ENCODE measurements at regions not wholly inside any gene's neighbourhood (a gene's known extent, or its start where the extent isn't known, plus 50 kb on each side); places are given as distances from the start of the nearest gene placed in this dataset.

DNA sequence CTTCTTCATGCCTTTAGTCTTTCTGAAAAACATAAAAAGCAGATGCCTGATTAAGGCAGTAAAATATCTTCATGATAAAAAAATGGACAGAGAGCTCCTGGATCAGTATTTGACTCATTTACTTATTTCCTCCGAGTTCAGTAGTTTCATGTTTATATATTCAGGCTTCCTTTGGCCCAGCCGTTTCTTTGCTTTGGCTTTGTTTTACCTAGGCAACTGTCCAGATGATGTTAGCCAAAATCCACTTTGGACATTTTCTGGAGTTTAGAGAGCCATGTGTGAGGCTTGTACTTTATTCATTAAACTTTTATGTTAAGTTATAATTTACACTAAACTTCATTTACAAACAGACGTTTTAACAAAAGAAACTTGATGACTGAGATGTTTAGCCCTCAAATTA is 307.1 kb upstream of the RSPO3 start:
- in situ Hi-C loops (cut with HindIII; ENCODE audit: low pct_unique_long_range_greater_than_20kb, low sequenced_read_pairs), result no loop called here

GRCh38 chr6:126812010-126812409 is 306.5 kb upstream of the RSPO3 start:
- in situ Hi-C loops (cut with HindIII; ENCODE audit: low pct_unique_long_range_greater_than_20kb, low sequenced_read_pairs), result no loop called here
- DNase-seq (ENCODE audit: low read depth, low spot score), result no peak

More for the DNA sequence above, 307.1 kb upstream of the RSPO3 start:
- no peak for DNase-seq (ENCODE audit: low read depth, low spot score)

- no peak for DNase-seq (ENCODE audit: low read depth, low spot score)
- in situ Hi-C loops (cut with HindIII; ENCODE audit: low pct_unique_long_range_greater_than_20kb, low sequenced_read_pairs), result no loop called here
Measured at GRCh38 chr6:126812651-126813050, 305.8 kb upstream of the RSPO3 start.

- no peak for DNase-seq (ENCODE audit: low read depth, low spot score)
- in situ Hi-C loops (cut with HindIII; ENCODE audit: low pct_unique_long_range_greater_than_20kb, low sequenced_read_pairs), result no loop called here
Measured at GRCh38 chr6:126820634-126821033, 297.8 kb upstream of the RSPO3 start.

DNA sequence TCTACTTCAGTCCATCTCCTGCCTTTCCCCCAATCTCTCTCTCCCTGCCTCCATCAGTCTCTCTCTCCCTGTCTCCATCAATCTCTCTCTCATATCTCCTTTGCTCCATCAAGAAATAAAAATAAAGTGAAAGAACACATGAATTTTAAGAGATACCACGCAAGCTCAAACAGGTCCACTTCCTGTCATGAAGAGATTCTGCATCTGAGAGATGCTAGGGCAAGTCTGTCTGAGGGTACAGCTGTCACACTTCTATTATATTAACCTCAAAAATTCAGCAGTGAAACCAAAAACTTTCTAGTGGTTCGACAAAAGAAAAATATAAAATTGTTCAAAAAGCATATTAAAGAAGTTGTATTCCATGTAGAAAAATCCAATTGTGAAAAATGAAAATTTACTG is 296.8 kb upstream of the RSPO3 start:
- no peak for DNase-seq (ENCODE audit: low read depth, low spot score)
- in situ Hi-C loops (cut with HindIII; ENCODE audit: low pct_unique_long_range_greater_than_20kb, low sequenced_read_pairs), result no loop called here

GRCh38 chr6:126824226-126824625 is 294.2 kb upstream of the RSPO3 start:
- no peak for DNase-seq (ENCODE audit: low read depth, low spot score)
- in situ Hi-C loops (cut with HindIII; ENCODE audit: low pct_unique_long_range_greater_than_20kb, low sequenced_read_pairs), result no loop called here

GRCh38 chr6:126824815-126825214 is 293.7 kb upstream of the RSPO3 start:
- no peak for DNase-seq (ENCODE audit: low read depth, low spot score)
- in situ Hi-C loops (cut with HindIII; ENCODE audit: low pct_unique_long_range_greater_than_20kb, low sequenced_read_pairs), result no loop called here

GRCh38 chr6:126826166-126826714 is 292.2 kb upstream of the RSPO3 start:
- in situ Hi-C loops (cut with HindIII; ENCODE audit: low pct_unique_long_range_greater_than_20kb, low sequenced_read_pairs), result no loop called here
- DNase-seq (ENCODE audit: low read depth, low spot score), result no peak

GRCh38 chr6:126831461-126831860 is 287.0 kb upstream of the RSPO3 start:
- no peak for DNase-seq (ENCODE audit: low read depth, low spot score)
- in situ Hi-C loops (cut with HindIII; ENCODE audit: low pct_unique_long_range_greater_than_20kb, low sequenced_read_pairs), result no loop called here

- no peak for DNase-seq (ENCODE audit: low read depth, low spot score)
- in situ Hi-C loops (cut with HindIII; ENCODE audit: low pct_unique_long_range_greater_than_20kb, low sequenced_read_pairs), result no loop called here
Measured at GRCh38 chr6:126842769-126843168, 275.7 kb upstream of the RSPO3 start.

- DNase-seq (ENCODE audit: low read depth, low spot score), result no peak
- in situ Hi-C loops (cut with HindIII; ENCODE audit: low pct_unique_long_range_greater_than_20kb, low sequenced_read_pairs), result no loop called here
Measured at GRCh38 chr6:126848119-126848518, 270.4 kb upstream of the RSPO3 start.

DNA sequence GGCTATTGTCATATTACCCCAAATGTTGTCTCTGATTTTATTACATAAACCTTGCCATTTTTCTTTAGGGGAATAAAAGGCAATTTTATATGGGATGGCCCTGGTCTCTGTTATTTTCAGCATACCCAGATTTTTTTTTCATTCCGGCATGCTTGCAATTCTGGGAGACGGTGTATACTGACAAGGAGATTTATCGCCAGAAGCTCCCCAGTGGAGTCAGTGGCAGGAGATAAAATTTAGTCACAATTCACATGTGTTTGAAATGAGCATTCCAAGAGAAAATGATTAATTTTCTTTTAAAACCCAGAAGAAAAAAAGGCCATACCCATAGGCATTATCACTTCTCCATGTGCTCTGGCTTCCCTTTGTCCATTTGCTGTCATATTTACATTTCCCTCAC is 250.8 kb upstream of the RSPO3 start:
- no peak for DNase-seq (ENCODE audit: low read depth, low spot score)
- in situ Hi-C loops (cut with HindIII; ENCODE audit: low pct_unique_long_range_greater_than_20kb, low sequenced_read_pairs), result no loop called here

- DNase-seq (ENCODE audit: low read depth, low spot score), result no peak
- in situ Hi-C loops (cut with HindIII; ENCODE audit: low pct_unique_long_range_greater_than_20kb, low sequenced_read_pairs), result no loop called here
Measured at GRCh38 chr6:126873351-126873750, 245.1 kb upstream of the RSPO3 start.

GRCh38 chr6:126873791-126874190 is 244.7 kb upstream of the RSPO3 start:
- DNase-seq (ENCODE audit: low read depth, low spot score), result no peak
- in situ Hi-C loops (cut with HindIII; ENCODE audit: low pct_unique_long_range_greater_than_20kb, low sequenced_read_pairs), result no loop called here

- in situ Hi-C loops (cut with HindIII; ENCODE audit: low pct_unique_long_range_greater_than_20kb, low sequenced_read_pairs), result no loop called here
- no peak for DNase-seq (ENCODE audit: low read depth, low spot score)
Measured at GRCh38 chr6:126876446-126876845, 242.0 kb upstream of the RSPO3 start.

GRCh38 chr6:126880964-126881363 is 237.5 kb upstream of the RSPO3 start:
- no peak for DNase-seq (ENCODE audit: low read depth, low spot score)
- in situ Hi-C loops (cut with HindIII; ENCODE audit: low pct_unique_long_range_greater_than_20kb, low sequenced_read_pairs), result no loop called here

DNA sequence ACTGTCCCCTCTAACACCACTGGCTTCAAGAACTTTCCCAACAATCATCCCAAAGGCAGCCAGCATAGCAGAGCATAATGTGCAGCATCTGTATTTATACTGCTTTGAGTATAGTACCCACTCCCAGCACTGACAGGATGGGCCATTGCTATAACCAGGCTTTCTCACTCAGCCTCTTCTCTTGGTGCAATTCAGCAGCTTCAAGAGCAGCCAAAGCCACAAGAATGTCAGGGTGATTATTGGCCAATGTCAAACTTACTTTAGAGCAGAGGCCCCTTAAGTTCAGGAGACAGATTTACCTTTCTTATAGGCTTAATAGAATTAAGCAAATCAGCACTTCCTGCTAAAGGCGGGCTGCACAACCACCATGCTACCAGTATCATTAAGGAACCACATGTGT is 232.4 kb upstream of the RSPO3 start:
- DNase-seq (ENCODE audit: low read depth, low spot score), result no peak
- in situ Hi-C loops (cut with HindIII; ENCODE audit: low pct_unique_long_range_greater_than_20kb, low sequenced_read_pairs), result no loop called here

DNA sequence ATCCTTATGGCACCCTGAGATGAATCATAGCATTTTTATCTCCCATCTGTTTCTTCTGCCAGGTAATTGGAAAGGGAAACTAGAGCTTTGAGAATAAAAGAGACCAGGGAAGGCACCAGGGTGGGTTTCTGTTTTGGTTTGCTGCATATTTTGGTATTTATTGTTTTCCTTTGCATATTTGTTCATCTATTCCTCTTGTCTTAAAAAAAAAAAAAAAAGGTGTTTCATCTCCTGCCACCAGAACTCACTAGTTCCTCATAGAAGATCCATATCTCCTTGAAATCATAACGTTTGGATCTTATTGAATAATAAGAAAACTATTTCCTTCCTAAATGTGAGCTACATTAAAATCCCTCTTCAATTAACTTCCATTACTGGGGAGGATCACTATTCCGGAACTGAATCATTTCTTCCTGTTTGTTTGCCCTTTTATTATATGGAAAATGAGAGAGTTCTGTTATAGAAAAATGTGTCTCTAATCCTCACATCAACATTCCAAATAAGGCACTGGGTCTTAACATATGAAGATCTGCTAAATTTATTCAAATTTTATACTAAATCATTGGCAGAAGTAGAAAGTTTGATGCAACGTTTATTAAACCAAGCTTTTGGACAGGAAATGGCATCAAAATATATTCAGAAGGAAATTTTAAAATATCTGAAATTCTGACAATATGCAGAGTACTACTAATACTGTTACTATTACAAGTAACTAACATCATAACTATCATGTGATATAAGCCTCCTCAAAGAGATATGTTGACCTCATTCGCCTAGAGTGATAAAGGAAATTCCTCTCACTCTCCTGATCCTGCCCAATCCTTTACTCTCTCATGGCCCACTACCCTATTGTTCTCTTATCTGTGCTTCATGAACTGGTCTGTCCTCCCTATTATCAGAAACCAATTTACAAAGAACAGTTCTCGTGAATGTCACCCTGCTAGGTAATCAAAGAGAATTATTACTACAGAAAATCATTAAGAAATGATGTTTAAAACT is 229.4 kb upstream of the RSPO3 start:
- DNase-seq (ENCODE audit: low read depth, low spot score), result no peak
- in situ Hi-C loops (cut with HindIII; ENCODE audit: low pct_unique_long_range_greater_than_20kb, low sequenced_read_pairs), result no loop called here

GRCh38 chr6:126890055-126890454 is 228.4 kb upstream of the RSPO3 start:
- in situ Hi-C loops (cut with HindIII; ENCODE audit: low pct_unique_long_range_greater_than_20kb, low sequenced_read_pairs), result no loop called here
- DNase-seq (ENCODE audit: low read depth, low spot score), result no peak

All from SK-MEL-5 (cell line).